SK-N-SH treated with all-trans-retinoic acid at 6 μM for 48 hours (cell line): ENCODE measurements at regions not wholly inside any gene's neighbourhood (a gene's known extent, or its start where the extent isn't known, plus 50 kb on each side); places are given as distances from the start of the nearest gene placed in this dataset.

Experiments
- ATAC-seq: fragments of 200-7000 bp; cut with Tn5 transposase; 3 replicates; pipeline ENCODE4 v1.9.1; 2020; ENCODE audit warnings: mild to moderate bottlenecking, moderate library complexity
- ARNTL ChIP-seq: fragments of 450-650 bp; formaldehyde crosslinking; IDR thresholded peaks from 2 replicates; pipeline ENCODE4 v1.5.0; 2020; ENCODE audit warnings: low read depth, mild to moderate bottlenecking, moderate library complexity, borderline replicate concordance
- BACH2 ChIP-seq: fragments of 250-450 bp; sonication (Bioruptor Pico); IDR thresholded peaks from 2 replicates; pipeline ENCODE4 v1.9.0; 2021; ENCODE audit warnings: mild to moderate bottlenecking, borderline replicate concordance
- ISL1 ChIP-seq: fragments of 250-450 bp; sonication (Bioruptor Pico); IDR thresholded peaks from 2 replicates; pipeline ENCODE4 v2.1.2; 2022; ENCODE audit warnings: mild to moderate bottlenecking, moderate library complexity
- OSR1 ChIP-seq: fragments of 250-450 bp; sonication (Bioruptor Pico); IDR thresholded peaks from 2 replicates; pipeline ENCODE4 v1.8.0; 2022; ENCODE audit warnings: moderate library complexity, mild to moderate bottlenecking, inconsistent platforms
- RARB ChIP-seq: fragments of 250-450 bp; sonication (Bioruptor Pico); IDR thresholded peaks from 2 replicates; pipeline ENCODE4 v1.8.0; 2021; ENCODE audit warnings: mild to moderate bottlenecking, moderate library complexity
- SNAI2 ChIP-seq: fragments of 250-450 bp; sonication (Bioruptor Pico); IDR thresholded peaks from 2 replicates; pipeline ENCODE4 v1.5.0; 2020; ENCODE audit warnings: mild to moderate bottlenecking, moderate library complexity
- TCF4 ChIP-seq: fragments of 250-450 bp; sonication (Bioruptor Pico); IDR thresholded peaks from 2 replicates; pipeline ENCODE4 v1.8.0; 2021; ENCODE audit warnings: mild to moderate bottlenecking, moderate library complexity, borderline replicate concordance
- ZC3H10 ChIP-seq: fragments of 250-450 bp; sonication (Bioruptor Pico); IDR thresholded peaks from 2 replicates; pipeline ENCODE4 v1.5.1; 2021; ENCODE audit warnings: mild to moderate bottlenecking, moderate library complexity
- ZNF565 ChIP-seq: fragments of 450-650 bp; formaldehyde crosslinking; conservative IDR thresholded peaks from 2 replicates; pipeline ENCODE4 v1.5.0; 2020; ENCODE audit warnings: low read depth, mild to moderate bottlenecking, moderate library complexity
- ZNF70 ChIP-seq: fragments of 450-650 bp; formaldehyde crosslinking; IDR thresholded peaks from 2 replicates; pipeline ENCODE4 v1.5.0; 2020; ENCODE audit warnings: mild to moderate bottlenecking, moderate library complexity
- ZNF8 ChIP-seq: fragments of 450-650 bp; formaldehyde crosslinking; IDR thresholded peaks from 2 replicates; pipeline ENCODE4 v1.5.0; 2020; ENCODE audit warnings: mild to moderate bottlenecking, moderate library complexity
- TF ChIP-seq, protein P1 (sequence below): fragments of 250-450 bp; sonication (Bioruptor Pico); IDR thresholded peaks from 2 replicates; pipeline ENCODE4 v1.5.1; 2020; ENCODE audit warnings: low read depth, mild to moderate bottlenecking, moderate library complexity
- TF ChIP-seq, protein P2 (sequence below): fragments of 250-450 bp; sonication (Bioruptor Pico); IDR thresholded peaks from 2 replicates; pipeline ENCODE4 v1.5.1; 2021; ENCODE audit warnings: mild to moderate bottlenecking, moderate library complexity
- TF ChIP-seq, protein P3 (sequence below): fragments of 250-450 bp; sonication (Bioruptor Pico); IDR thresholded peaks from 2 replicates; pipeline ENCODE4 v1.8.0; 2021; ENCODE audit warnings: low read depth, mild to moderate bottlenecking, moderate library complexity, borderline replicate concordance
- TF ChIP-seq, protein P4 (sequence below): fragments of 250-450 bp; sonication (Bioruptor Pico); IDR thresholded peaks from 2 replicates; pipeline ENCODE4 v1.5.0; 2020; ENCODE audit warnings: mild to moderate bottlenecking, moderate library complexity
- TF ChIP-seq, protein P5 (sequence below): fragments of 250-450 bp; sonication (Bioruptor Pico); IDR thresholded peaks from 2 replicates; pipeline ENCODE4 v1.8.0; 2020; ENCODE audit warnings: mild to moderate bottlenecking, moderate library complexity, borderline replicate concordance

DNA sequence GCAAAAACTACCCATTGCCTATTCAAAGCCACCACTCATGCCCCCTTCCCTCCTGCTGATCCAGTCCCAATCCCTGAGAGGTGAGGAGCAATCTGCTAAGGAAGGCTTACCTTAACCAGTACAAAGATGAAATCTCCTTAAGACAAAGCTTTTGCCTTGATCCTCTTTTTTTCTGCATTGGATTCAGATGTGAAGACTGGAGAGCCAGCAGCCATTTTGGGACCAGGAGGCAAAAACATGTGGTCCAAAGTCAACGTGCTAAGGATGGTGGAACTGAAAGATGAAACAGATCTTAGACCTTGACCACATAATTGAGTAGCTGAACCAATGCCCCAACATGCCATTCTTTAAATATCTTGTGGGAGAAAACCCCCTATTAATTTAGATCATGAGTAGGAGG lies 171.4 kb downstream of the IRX5 start (continued):
- TF ChIP-seq, protein P1, sequence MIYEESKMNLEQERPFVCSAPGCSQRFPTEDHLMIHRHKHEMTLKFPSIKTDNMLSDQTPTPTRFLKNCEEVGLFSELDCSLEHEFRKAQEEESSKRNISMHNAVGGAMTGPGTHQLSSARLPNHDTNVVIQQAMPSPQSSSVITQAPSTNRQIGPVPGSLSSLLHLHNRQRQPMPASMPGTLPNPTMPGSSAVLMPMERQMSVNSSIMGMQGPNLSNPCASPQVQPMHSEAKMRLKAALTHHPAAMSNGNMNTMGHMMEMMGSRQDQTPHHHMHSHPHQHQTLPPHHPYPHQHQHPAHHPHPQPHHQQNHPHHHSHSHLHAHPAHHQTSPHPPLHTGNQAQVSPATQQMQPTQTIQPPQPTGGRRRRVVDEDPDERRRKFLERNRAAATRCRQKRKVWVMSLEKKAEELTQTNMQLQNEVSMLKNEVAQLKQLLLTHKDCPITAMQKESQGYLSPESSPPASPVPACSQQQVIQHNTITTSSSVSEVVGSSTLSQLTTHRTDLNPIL (CRISPR knock-in tag): no peak
- TF ChIP-seq TCF4 (no peak), ZNF70 (no peak), RARB (CRISPR knock-in tag) (no peak)
- TF ChIP-seq, protein P2, sequence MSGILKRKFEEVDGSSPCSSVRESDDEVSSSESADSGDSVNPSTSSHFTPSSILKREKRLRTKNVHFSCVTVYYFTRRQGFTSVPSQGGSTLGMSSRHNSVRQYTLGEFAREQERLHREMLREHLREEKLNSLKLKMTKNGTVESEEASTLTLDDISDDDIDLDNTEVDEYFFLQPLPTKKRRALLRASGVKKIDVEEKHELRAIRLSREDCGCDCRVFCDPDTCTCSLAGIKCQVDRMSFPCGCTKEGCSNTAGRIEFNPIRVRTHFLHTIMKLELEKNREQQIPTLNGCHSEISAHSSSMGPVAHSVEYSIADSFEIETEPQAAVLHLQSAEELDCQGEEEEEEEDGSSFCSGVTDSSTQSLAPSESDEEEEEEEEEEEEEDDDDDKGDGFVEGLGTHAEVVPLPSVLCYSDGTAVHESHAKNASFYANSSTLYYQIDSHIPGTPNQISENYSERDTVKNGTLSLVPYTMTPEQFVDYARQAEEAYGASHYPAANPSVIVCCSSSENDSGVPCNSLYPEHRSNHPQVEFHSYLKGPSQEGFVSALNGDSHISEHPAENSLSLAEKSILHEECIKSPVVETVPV (CRISPR knock-in tag): no peak

DNA sequence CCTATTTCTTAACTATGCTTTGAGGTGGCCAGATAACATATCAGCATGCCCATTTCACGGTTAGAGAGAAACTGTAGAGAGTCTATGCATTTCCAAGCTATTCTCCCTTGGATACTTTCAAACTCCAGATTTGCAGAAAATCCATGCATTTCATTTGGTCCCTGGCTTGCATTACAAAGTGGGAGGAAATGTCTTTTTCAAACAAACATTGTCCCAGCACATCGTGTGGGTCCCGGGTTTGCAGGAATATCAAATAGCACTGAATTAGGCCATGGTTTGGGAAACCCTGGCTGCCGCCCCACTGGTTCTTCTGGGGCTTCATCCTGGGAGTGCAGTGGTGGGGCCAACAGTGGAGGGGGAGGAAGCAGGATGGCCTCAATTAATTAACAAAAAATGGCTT lies 171.9 kb downstream of the IRX5 start:
- no peak for TF ChIP-seq ISL1 (CRISPR knock-in tag)
- TF ChIP-seq, protein P3, sequence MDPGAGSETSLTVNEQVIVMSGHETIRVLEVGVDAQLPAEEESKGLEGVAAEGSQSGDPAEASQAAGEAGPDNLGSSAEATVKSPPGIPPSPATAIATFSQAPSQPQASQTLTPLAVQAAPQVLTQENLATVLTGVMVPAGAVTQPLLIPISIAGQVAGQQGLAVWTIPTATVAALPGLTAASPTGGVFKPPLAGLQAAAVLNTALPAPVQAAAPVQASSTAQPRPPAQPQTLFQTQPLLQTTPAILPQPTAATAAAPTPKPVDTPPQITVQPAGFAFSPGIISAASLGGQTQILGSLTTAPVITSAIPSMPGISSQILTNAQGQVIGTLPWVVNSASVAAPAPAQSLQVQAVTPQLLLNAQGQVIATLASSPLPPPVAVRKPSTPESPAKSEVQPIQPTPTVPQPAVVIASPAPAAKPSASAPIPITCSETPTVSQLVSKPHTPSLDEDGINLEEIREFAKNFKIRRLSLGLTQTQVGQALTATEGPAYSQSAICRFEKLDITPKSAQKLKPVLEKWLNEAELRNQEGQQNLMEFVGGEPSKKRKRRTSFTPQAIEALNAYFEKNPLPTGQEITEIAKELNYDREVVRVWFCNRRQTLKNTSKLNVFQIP: no peak
- TF ChIP-seq TCF4: no peak
- TF ChIP-seq ZC3H10 (CRISPR knock-in tag): no peak
- TF ChIP-seq ZNF8: no peak
- TF ChIP-seq SNAI2 (CRISPR knock-in tag): no peak
- TF ChIP-seq, protein P4, sequence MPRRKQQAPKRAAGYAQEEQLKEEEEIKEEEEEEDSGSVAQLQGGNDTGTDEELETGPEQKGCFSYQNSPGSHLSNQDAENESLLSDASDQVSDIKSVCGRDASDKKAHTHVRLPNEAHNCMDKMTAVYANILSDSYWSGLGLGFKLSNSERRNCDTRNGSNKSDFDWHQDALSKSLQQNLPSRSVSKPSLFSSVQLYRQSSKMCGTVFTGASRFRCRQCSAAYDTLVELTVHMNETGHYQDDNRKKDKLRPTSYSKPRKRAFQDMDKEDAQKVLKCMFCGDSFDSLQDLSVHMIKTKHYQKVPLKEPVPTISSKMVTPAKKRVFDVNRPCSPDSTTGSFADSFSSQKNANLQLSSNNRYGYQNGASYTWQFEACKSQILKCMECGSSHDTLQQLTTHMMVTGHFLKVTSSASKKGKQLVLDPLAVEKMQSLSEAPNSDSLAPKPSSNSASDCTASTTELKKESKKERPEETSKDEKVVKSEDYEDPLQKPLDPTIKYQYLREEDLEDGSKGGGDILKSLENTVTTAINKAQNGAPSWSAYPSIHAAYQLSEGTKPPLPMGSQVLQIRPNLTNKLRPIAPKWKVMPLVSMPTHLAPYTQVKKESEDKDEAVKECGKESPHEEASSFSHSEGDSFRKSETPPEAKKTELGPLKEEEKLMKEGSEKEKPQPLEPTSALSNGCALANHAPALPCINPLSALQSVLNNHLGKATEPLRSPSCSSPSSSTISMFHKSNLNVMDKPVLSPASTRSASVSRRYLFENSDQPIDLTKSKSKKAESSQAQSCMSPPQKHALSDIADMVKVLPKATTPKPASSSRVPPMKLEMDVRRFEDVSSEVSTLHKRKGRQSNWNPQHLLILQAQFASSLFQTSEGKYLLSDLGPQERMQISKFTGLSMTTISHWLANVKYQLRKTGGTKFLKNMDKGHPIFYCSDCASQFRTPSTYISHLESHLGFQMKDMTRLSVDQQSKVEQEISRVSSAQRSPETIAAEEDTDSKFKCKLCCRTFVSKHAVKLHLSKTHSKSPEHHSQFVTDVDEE: no peak
- TF ChIP-seq, protein P5, sequence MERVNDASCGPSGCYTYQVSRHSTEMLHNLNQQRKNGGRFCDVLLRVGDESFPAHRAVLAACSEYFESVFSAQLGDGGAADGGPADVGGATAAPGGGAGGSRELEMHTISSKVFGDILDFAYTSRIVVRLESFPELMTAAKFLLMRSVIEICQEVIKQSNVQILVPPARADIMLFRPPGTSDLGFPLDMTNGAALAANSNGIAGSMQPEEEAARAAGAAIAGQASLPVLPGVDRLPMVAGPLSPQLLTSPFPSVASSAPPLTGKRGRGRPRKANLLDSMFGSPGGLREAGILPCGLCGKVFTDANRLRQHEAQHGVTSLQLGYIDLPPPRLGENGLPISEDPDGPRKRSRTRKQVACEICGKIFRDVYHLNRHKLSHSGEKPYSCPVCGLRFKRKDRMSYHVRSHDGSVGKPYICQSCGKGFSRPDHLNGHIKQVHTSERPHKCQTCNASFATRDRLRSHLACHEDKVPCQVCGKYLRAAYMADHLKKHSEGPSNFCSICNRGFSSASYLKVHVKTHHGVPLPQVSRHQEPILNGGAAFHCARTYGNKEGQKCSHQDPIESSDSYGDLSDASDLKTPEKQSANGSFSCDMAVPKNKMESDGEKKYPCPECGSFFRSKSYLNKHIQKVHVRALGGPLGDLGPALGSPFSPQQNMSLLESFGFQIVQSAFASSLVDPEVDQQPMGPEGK (CRISPR knock-in tag): no peak
- TF ChIP-seq OSR1: no peak
- TF ChIP-seq ZNF70: no peak
- TF ChIP-seq BACH2 (CRISPR knock-in tag): no peak
- ATAC-seq: no peak

DNA sequence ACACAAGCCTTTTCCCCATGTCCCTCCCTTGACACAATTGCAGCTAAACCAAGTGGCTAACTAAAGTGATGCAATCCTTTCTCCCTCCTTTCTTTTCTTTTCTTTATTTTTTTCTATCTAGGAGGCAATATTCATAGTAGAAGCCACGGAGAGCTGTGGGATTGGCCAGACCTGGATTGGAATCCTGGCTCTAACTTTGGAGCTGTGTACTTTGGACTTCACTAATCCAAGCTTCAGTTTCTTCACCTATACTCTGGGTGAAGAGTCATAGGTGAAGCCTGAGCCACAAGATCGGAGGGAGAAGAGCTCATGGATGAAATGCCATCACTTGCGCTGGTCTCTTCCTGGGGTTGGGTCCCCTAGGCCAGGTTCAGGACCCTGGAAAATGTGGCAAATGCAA lies 177.2 kb downstream of the IRX5 start:
- ATAC-seq: no peak
- no peak for TF ChIP-seq ZC3H10 (CRISPR knock-in tag)
- TF ChIP-seq BACH2 (CRISPR knock-in tag): no peak
- TF ChIP-seq, protein P5 (CRISPR knock-in tag): no peak
- TF ChIP-seq ARNTL: no peak
- TF ChIP-seq, protein P4: no peak
- no peak for TF ChIP-seq ZNF565 (CRISPR knock-in tag)
